ENCODE measurements at regions not wholly inside any gene's neighbourhood (a gene's known extent, or its start where the extent isn't known, plus 50 kb on each side); places are given as distances from the start of the nearest gene placed in this dataset.
"Not testable (repeated sequence)": the region's sequence is repeated elsewhere in the genome, so short reads cannot be mapped to it uniquely, and the experiment has no call there.

DNA sequence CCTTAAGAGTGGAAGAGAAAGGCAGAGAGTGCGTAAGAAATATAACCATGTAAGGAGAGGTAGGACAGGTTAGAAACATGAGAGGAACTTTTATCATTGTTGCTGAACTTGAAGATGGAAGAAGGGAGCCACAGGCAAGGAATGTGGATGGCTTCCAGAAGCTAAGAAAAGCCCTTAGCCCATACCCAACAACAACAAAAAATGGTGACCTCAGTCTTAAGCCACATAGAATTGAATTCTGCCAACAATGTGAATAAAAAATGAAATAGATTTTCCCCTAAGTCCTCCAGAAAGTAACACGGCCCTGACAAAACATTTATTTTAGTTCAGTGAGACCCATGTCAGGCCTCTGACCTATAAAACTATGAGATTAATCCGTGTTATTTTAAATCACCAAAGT is 767.3 kb downstream of the FAM181B start:
- no peak for ATAC-seq
- DNase-seq: no peak
- intact Hi-C loops (cut with DNase I, micrococcal nuclease): no loop called here

DNA sequence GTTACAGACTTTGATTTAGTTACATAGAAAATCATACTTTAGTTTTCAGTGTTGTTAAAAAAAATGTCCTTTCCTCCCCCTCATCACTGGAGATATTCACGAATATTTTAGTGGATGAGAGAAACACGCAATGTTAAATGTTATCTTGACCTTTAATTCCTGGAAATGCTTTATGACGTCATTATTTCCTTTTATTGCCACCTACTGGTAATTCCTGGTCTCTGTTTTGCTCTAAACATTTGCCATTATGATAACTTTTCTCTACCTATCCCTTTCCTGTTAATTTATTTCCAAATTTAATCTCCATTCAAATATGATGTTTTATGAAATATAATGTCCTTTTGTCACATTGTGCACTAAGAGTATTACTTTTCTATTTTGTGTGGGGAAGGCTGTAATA is 770.6 kb downstream of the FAM181B start:
- no peak for DNase-seq
- intact Hi-C loops (cut with DNase I, micrococcal nuclease): no loop called here
- no peak for ATAC-seq

DNA sequence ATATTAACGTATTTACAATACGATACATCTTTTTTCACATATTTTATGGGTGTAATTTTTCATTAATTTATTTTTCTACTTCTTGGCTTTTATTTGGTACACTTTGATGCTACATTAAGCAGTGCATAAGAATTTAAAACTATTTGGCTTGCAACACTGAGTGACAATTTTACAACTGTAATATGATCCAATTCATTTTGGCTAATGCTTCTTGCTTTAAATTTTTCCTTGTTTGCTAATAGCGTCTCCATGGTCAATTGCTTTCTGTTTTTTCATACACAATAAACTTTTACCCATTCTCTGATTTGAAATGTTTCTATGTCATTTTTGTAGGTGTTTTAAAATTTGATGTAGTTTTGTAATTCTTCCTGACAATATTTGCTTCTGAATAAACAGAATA is 773.2 kb downstream of the FAM181B start:
- intact Hi-C loops (cut with DNase I, micrococcal nuclease): no loop called here
- DNase-seq: no peak
- ATAC-seq: no peak

DNA sequence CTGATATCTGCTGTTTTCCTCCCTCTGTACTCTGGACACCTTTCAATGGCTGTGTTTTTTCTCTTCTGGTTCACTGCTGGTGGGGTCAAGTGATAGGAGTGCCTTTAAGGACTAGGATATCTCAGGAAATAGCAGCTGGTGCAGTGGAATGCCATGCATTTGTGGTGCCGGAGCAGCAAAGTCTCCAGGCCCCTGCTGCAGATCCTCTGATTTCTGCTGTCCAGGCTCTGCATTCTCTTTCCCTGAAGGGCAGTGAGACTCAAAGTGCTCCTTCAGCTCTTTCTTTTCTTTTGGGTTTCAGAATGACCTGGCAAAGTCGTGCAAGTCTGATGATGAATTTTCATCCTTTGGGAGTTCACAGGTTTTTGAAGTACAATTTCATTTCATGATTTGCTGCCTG is 774.3 kb downstream of the FAM181B start:
- intact Hi-C loops (cut with DNase I, micrococcal nuclease): no loop called here
- ATAC-seq (no peak), DNase-seq (no peak)

DNA sequence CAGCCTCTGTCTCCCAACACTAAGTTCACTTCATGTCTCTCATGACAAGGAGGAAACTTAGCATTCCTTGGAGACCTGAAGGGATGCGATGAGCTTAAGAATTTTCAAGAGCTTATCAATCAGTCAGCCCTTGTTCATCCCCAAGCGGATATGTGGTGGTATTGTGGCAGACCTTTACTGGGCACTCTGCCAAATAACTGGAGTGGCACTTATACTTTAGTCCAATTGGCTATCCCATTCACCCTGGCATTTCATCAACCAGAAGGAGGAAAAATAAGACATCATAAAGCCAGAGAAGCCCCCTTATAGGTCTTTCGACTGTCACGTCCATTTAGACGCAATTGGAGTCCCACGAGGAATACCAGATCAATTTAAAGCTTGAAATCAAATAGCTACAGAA is 779.4 kb downstream of the FAM181B start:
- intact Hi-C loops (cut with DNase I, micrococcal nuclease): not testable (repeated sequence)

DNA sequence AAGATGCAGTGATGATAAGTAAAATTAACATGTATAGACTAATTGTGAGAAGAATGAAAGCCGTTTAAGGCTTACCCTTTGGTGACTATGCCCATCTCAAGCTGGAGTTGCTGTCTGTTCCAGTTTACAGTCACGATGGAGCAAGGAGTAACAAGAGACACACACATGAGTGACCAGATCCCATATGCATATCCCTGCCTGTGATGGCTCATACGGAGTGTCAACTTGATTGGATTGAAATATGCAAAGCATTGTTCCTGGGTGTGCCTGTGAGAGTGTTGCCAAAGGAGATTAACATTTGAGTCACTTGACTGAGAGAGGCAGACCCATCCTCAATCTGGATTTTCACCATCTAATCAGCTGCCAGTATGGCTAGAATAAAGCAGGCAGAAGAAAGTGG is 786.8 kb downstream of the FAM181B start:
- ATAC-seq (no peak), DNase-seq (no peak)
- intact Hi-C loops (cut with DNase I, micrococcal nuclease): no loop called here

More for the DNA sequence above, 779.4 kb downstream of the FAM181B start:
- ATAC-seq, DNase-seq: not testable (repeated sequence)

DNA sequence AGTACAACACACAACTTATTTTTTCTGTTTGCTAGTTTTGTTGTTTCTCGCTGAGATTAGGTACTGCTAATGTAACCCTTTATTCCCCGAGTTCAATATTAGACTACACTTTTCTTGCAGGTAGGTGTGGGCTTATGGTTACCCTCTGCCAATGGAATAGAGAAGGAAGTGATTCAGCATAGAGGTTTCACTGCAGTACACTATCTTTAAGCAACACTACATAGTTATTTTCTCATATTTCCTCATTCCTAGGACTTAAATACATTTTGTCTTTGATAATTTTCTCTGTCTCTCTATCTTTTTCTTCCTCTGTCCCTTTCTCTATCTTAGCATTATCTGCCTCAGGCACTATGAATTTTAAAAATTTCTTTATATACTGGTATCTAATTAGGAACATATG is 791.0 kb downstream of the FAM181B start:
- ATAC-seq: no peak
- DNase-seq: no peak
- intact Hi-C loops (cut with DNase I, micrococcal nuclease): no loop called here

DNA sequence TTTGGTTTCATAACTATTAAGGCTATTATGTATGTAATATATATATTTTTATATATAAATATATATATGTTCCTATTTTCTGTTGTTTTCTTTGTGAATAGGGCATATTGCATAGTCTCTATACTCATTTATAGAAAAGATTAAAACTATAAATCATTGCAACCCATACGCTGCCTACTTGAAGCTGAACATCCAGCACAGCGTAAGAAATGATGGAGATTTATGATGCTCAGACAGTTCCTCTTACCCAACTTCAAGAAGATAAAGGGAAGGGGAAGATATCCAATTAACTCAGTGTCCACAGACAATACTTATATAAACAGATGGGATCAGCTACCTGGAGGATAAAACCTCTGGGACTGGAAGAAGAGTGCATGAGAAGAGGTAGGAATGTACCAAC is 791.7 kb downstream of the FAM181B start:
- no peak for ATAC-seq
- DNase-seq: no peak
- intact Hi-C loops (cut with DNase I, micrococcal nuclease): no loop called here

DNA sequence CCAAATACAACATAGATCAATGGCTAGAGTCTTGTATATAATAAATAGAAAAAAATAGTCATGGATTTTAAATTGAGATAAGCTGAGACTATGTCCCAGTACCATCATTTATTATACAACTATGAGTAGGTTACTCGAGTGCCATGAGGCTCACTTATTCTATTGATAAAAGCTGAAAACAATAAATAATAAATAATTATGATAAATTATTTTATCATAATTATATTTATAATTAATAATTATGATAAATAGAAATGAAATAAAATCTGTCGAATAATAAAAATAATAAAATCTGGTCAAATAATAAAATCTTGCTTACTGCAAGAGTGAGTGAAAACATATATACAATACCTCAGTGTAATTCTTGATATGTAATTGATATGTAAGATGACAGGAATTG is 801.4 kb downstream of the FAM181B start:
- ATAC-seq: no peak
- intact Hi-C loops (cut with DNase I, micrococcal nuclease): no loop called here
- no peak for DNase-seq

DNA sequence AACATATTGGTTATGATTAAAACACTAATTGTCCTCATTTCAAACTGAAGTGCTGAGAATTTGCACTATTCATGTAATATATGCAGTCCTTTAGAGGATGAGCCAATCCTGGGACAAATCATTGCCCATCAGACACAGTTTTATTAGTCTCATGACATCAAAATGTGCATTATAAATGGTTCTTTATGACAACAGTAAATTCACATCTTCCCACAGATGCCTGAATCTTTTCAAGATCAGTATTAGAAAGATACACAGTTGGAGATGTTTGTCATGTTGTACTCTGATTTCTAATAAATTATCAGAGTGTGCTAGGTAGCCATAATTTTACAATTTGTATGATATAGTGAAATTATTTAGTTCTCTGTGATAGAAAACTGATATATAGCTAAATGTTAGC is 813.5 kb downstream of the FAM181B start:
- no peak for DNase-seq
- intact Hi-C loops (cut with DNase I, micrococcal nuclease): no loop called here
- ATAC-seq: no peak

DNA sequence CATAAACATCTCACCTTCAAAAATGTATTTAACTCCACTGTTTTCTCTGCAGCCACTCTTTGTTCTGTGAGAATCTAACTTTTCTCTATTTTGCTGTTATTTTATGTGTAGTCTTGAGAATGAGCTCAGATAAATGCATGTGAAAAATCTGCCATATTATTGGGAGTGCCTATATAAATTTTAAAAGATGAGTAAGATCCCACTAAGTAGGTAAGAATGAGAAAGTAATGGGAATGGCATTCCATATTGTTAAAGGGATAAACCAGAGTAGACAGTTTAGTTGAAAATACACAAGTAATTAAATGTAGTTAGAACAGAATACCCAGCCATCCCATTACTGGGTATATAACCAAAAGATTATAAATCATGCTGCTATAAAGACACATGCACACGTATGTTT is 817.2 kb downstream of the FAM181B start:
- ATAC-seq: no peak
- DNase-seq: no peak
- intact Hi-C loops (cut with DNase I, micrococcal nuclease): no loop called here

DNA sequence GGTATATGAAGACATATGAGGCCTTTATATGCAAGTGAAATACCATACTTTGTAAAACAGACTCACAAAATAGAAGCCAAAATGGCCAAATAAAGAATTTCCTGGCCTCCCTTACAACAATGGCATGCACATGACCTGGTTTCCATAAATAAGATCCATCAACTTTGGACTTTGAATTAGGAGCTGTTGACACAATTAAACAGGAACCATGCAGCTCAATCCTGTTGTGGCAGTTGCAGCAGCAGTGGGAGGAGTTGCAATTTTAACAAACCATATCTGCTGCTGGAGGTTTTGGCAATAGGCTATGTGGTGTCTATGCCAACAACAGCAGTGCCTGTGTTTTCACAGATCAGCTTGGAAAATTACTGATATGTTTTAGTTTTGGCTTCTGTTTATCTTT is 818.6 kb downstream of the FAM181B start:
- DNase-seq (no peak), ATAC-seq (no peak)
- intact Hi-C loops (cut with DNase I, micrococcal nuclease): no loop called here

DNA sequence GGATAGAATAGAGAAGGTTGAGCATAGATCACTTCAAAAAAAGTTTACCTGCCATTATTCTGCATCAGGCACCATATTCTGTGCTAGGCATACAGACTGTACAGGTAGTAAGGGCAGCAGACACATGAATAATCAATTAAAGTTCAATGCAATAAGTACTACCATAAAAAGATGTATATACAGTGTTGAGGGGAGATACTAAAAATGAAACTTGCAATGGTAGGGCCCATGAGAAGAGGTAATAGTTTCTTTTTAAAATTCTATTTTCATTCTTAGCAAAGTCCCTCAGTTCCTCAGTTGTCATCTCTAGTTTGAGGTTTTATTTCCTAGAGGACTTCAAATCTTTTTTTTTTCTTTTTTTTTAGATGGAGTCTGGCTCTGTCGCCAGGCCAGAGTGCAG is 819.9 kb downstream of the FAM181B start:
- intact Hi-C loops (cut with DNase I, micrococcal nuclease): no loop called here
- DNase-seq (no peak), ATAC-seq (no peak)

DNA sequence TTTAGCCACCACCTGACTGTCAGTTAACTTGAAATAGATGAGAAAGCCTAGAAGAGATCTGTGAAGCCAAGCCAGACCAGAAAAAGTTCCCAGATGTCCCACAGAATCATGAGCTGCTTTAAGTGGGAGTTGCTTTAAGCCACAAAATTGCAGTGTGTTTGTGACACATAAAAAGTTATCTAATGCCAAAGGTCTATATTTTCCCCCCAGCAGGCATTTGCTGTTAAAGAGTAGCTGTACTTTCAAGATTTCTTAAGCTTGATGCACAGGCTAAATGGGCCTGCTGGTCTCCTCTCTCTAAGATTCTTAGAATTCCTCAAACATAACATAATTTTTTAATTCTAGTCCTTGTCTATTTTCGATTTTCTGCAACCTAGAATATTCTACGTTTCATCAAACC is 825.7 kb downstream of the FAM181B start:
- intact Hi-C loops (cut with DNase I, micrococcal nuclease): no loop called here
- no peak for ATAC-seq
- no peak for DNase-seq

DNA sequence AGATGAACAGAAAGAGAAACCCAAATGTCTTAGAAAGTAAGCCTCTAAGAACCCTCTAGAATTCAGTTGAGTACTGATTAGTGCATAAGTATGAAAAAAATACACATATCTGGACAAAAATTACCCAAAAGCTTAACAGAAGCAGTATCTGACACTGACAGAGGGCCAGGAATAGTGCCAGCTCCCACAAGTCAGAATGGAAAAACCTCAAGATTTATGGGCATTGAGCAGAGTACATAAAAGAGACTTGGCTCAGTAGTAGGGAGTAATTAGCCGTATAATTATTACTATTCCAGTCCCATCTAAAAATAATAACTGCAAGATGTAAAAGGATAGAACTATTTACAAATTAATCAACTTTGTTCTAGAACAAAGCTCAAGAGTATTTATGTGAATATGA is 834.5 kb downstream of the FAM181B start:
- intact Hi-C loops (cut with DNase I, micrococcal nuclease): no loop called here
- DNase-seq (no peak), ATAC-seq (no peak)

DNA sequence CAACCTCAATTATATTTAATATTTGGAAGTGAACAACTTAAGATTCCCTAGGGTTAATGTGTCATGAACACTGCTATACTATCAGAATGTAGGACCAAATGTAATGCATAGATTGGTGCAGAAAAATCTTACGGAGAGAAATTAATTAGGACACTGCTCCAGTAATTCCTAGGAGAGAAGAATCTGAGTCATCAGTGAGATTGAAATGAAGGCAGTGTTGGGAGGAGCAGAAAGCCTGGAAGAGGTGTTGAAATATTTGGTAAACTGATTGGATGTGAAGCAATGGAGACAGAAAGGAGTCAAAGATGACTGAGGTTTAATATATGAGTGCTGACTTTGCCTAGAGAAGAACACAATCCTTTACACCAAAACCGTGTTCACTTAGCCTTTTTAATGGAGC is 836.0 kb downstream of the FAM181B start:
- DNase-seq: no peak
- intact Hi-C loops (cut with DNase I, micrococcal nuclease): no loop called here
- no peak for ATAC-seq

DNA sequence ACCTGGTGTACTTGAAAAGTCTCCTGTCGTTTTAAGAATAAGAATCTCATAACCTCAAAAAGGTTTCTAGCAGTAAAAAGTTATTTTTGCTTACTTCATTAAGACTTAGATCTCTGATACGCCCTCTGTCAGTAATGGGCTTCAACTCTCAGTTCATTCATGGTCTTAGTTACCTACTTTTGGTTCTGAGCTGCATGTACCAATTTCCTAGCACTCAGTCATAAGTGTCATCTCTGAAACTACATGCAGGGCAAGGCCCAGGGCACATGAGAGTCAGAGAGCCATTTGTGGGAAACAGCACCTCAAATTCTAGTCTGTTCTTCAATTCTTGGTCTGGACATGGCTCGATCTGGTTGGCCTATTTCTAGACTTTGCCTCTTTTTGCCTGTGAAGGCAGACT is 838.4 kb downstream of the FAM181B start:
- ATAC-seq: no peak
- intact Hi-C loops (cut with DNase I, micrococcal nuclease): no loop called here
- no peak for DNase-seq

DNA sequence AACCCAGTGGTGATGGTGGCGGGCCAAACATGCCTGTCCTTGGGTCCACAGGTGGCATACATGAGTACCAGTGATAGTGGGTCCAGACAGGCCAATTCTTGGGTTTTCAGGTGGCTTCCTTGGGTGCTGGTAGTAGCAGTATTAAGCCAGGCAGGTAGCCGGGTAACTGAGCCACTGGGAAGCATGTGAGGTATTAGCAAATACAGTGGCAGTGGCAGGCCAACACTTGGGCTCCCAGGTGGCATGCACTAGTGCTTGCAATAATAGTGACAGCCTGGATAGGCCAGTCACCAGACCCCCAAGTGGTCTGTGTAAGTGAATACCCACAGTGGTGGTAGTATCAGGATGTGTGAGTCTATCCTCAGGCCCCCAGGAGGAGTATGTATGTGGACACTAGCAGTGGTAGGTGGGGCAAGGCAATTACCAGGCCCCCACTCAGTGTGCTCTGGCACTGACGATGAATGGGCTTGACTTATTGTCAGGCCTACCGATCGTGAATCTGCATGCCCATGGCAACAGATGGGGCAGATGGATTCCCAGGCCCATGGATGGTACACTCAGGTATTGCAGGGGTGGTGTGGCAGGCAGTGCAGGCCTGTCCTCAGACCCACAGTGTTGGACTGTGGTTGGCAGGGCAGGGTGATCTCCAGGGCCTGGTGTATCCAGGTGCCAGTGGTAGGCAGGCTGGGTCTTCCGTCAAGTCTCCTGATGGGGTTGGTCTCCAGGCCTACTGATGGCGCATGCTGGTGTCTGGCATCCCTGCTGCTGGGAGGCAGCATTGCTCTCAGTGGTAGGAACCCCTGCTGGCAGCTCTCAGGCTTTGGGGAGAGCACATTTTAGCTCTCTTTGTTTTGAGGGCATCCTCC is 840.7 kb downstream of the FAM181B start:
- DNase-seq: no peak
- intact Hi-C loops (cut with DNase I, micrococcal nuclease): no loop called here
- ATAC-seq: no peak

DNA sequence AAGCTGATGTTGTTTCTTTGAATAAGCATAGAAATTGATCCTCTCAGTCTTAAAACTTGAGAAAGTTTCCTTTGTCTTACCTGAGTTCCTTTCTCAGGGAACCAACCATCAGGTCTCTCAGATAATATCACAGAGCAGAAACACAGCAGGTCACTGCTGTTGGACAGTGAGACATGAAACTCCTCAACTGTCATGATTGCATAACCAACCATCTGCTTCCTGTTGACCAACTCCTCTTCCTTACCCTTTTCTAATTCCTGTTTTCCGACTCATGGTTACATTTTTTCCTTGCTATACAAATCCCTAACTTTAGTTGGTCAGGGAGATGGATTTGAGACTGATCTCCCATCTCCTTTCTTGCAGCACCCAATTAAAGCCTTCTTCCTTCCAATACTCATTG is 845.3 kb downstream of the FAM181B start:
- DNase-seq: no peak
- ATAC-seq: no peak
- intact Hi-C loops (cut with DNase I, micrococcal nuclease): no loop called here

DNA sequence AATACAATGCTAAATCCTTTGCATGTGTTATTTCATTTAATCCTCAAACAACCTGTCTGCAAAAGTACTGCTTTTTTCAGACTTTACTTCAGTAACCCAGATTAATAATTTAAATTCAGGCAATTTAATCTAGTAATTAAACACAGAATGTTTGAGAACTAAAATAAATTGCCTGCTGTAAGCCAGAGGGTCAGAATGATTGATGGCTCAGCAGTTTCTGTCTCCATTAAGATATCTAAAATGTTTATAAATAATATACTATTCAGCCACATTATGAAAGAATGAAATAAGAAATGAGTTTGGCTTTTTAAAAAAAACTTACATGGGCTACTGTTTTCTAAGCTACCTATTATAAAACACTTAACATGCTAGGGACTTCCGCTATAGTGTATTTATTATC is 846.0 kb downstream of the FAM181B start:
- intact Hi-C loops (cut with DNase I, micrococcal nuclease): no loop called here
- ATAC-seq (no peak), DNase-seq (no peak)

DNA sequence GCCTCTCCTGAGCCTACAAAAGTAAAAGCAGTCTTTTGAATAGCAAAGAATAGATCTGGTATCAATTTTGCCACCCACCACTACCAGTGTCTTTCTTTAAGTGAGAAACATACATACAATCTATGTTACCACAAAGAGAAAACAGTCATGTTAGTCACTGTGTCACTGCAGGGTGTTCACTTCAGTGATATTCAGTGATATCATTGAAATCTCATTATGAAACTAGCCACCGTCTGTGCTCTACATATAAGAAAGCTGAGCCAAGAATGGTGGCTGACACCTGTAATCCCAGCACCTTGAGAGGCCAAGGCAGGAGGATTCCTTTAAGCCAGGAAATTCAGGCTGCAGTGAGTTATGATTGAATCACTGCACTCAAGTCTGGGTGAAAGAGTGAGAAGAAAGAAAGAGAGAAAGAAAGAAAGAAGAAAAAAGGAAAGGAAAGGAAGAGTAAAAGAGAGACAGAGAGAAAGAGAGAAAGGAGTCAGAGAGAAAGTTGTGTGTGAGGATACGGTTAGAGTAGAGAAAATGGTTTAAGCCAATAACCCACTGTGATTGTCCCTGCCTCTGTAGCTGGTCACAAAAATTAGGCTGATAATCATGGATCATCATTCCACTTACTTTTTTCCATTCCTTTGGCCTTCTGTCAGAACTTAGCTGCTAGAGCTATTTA is 847.1 kb downstream of the FAM181B start:
- ATAC-seq (no peak), DNase-seq (no peak)
- intact Hi-C loops (cut with DNase I, micrococcal nuclease): no loop called here
